Thyroid gland (tissue), 4 donors: ENCODE measurements at regions not wholly inside any gene's neighbourhood (a gene's known extent, or its start where the extent isn't known, plus 50 kb on each side); places are given as distances from the start of the nearest gene placed in this dataset.

ENCODE experiments used
- POLR2A ChIP-seq, 2 donors: fragments of 450-650 bp; IDR thresholded peaks; one replicate each; pipeline ENCODE4 v1.6.1; 2017; ENCODE audit warnings: antibody characterized with exemption in 2 of 2, mild to moderate bottlenecking in 2 of 2, moderate library complexity in 1 of 2
- TF ChIP-seq, protein P1 (sequence below), 6 experiments: fragments of 200-600 bp in 3 of 6; fragments of 450-650 bp in 3 of 6; sonication (generic) in 3 of 6; IDR thresholded peaks; one replicate each; pipeline ENCODE4 v1.5.1; 2016 to 2019; ENCODE audit warnings: antibody characterized with exemption in 6 of 6, mild to moderate bottlenecking in 2 of 6, inconsistent platforms in 1 of 6, moderate library complexity in 1 of 6

DNA sequence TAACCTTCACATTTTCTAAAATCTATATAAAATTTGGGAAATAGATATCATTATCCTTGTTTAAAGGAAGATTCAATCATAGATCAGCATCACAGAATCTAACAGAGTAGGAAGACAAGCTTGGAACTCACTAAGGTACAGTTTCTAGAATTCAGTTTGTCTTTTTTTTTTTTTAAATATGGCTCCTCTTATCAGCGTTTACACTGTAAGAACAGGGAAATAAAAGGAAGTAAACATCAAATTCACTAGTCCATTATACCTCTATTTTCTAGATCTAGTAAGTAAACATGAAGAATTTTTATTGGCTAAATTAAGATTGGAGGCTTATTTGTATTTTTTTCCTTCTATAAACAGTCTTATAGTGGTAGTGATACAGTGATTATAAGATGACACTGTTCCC, 144.9 kb downstream of the LRIG3 start:
- TF ChIP-seq, protein P1, sequence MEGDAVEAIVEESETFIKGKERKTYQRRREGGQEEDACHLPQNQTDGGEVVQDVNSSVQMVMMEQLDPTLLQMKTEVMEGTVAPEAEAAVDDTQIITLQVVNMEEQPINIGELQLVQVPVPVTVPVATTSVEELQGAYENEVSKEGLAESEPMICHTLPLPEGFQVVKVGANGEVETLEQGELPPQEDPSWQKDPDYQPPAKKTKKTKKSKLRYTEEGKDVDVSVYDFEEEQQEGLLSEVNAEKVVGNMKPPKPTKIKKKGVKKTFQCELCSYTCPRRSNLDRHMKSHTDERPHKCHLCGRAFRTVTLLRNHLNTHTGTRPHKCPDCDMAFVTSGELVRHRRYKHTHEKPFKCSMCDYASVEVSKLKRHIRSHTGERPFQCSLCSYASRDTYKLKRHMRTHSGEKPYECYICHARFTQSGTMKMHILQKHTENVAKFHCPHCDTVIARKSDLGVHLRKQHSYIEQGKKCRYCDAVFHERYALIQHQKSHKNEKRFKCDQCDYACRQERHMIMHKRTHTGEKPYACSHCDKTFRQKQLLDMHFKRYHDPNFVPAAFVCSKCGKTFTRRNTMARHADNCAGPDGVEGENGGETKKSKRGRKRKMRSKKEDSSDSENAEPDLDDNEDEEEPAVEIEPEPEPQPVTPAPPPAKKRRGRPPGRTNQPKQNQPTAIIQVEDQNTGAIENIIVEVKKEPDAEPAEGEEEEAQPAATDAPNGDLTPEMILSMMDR (IDR thresholded peaks at IDR 0.05), result no peak
- no peak for TF ChIP-seq POLR2A (IDR thresholded peaks at IDR 0.05)
